Motor neuron (in vitro differentiated cells): ENCODE measurements at regions not wholly inside any gene's neighbourhood (a gene's known extent, or its start where the extent isn't known, plus 50 kb on each side); places are given as distances from the start of the nearest gene placed in this dataset.
A peak's percentile ranks its signal among the peaks of the same experiment; 100 is the strongest.
"Not testable (repeated sequence)": the region's sequence is repeated elsewhere in the genome, so short reads cannot be mapped to it uniquely, and the experiment has no call there.

ENCODE experiments used
- ATAC-seq, 8 experiments: fragments of 200-7000 bp; cut with Tn5 transposase; replicated peaks in 6 of 8; 2 replicates each; pipeline ENCODE4 v1.8.0; 2021; ENCODE audit warnings: mild to moderate bottlenecking in 8 of 8, moderate library complexity in 8 of 8
- H3K27ac ChIP-seq, 2 donors: fragments of 250-450 bp; sonication (Bioruptor Pico); 2 replicates each; pipeline ENCODE4 v1.9.0; 2021; ENCODE audit warnings: antibody characterized with exemption in 2 of 2, mild to moderate bottlenecking in 2 of 2, moderate library complexity in 1 of 2
- H3K4me1 ChIP-seq, 2 donors: fragments of 250-450 bp; sonication (Bioruptor Pico); replicated peaks in 1 of 2; 2 replicates each; pipeline ENCODE4 v1.6.1; 2021; ENCODE audit warnings: antibody characterized with exemption in 2 of 2, mild to moderate bottlenecking in 2 of 2, moderate library complexity in 1 of 2
- H3K4me3 ChIP-seq, 5 donors: fragments of 250-450 bp; sonication (Bioruptor Pico); 2 replicates each; pipeline ENCODE4 v1.9.0; 2021; ENCODE audit warnings: antibody characterized with exemption in 5 of 5, mild to moderate bottlenecking in 5 of 5, moderate library complexity in 4 of 5
- WGBS, 10 experiments: fragments of 450-650 bp; shearing (Covaris generic); methylation state at CpG; one replicate each; pipeline ENCODE4 v1.0.0; 2022; 5-methylcytosine and 5-hydroxymethylcytosine counted together
- in situ Hi-C, 9 experiments: fragments of 400-800 bp; cut with MboI; loops; one replicate each; pipeline ENCODE4 v1.15.0; 2021; ENCODE audit warnings: low sequenced_read_pairs in 9 of 9, low pct_unique_long_range_greater_than_20kb in 2 of 9; ENCODE audit not compliant: unreplicated experiment in 9 of 9

GRCh38 chr18:2147476-2148230 is 423.7 kb downstream of the METTL4 start:
- Histone ChIP-seq H3K4me1 (peaks cover 3% of the 10 kb centered on the region in 2 donors), H3K4me3 (no peak overlapping the region), H3K27ac (no peak overlapping the region)
- WGBS, 10 experiments = 3 to 49% (median 18%) methylated on average over 2 to 8 of the region's 8 CpGs
- ATAC-seq = peak; percentile 42 to 88 (median 84)
- in situ Hi-C loops = no loop called here

- no peak for ATAC-seq
These were observed 422.5 kb downstream of the METTL4 start for GRCh38 chr18:2148823-2149222.

GRCh38 chr18:2150566-2150965 is 420.7 kb downstream of the METTL4 start:
- Histone ChIP-seq H3K27ac (no peak overlapping the region), H3K4me1 (peaks cover 3% of the 10 kb centered on the region in 2 donors), H3K4me3 (no peak overlapping the region)
- WGBS, 10 experiments = 0 to 100% (median 80%) methylated on average over 1 of the region's 1 CpG; no CpG with 5 or more reads in 5 of the 10 experiments
- in situ Hi-C loops = no loop called here
- peak in 4 of 8 experiments; percentile 8 to 24 (median 13) for ATAC-seq

More at GRCh38 chr18:2148823-2149222, 422.5 kb downstream of the METTL4 start:
- 7 to 94% (median 77%) methylated on average over 3 to 4 of the region's 4 CpGs; no CpG with 5 or more reads in 2 of the 10 experiments for WGBS, 10 experiments
- Histone ChIP-seq H3K4me3 (no peak overlapping the region), H3K4me1 (peaks cover 3% of the 10 kb centered on the region in 2 donors), H3K27ac (no peak overlapping the region)
- in situ Hi-C loops = no loop called here

GRCh38 chr18:2154278-2154677 is 417.0 kb downstream of the METTL4 start:
- H3K4me1 ChIP-seq = no peaks in the 10 kb centered on the region
- no peak overlapping the region for H3K4me3 ChIP-seq
- no peak for ATAC-seq
- in situ Hi-C loops = no loop called here
- 0 to 75% (median 17%) methylated on average over 1 of the region's 1 CpG; no CpG with 5 or more reads in 5 of the 10 experiments for WGBS, 10 experiments
- no peak overlapping the region for H3K27ac ChIP-seq

GRCh38 chr18:2164644-2165550 is 406.4 kb downstream of the METTL4 start:
- 17 to 80% (median 67%) methylated on average over 1 to 7 of the region's 7 CpGs for WGBS, 10 experiments

GRCh38 chr18:2166876-2167275 is 404.4 kb downstream of the METTL4 start:
- H3K4me1 ChIP-seq, H3K4me3 ChIP-seq, in situ Hi-C loops, H3K27ac ChIP-seq: not testable (repeated sequence)
- peak in 1 of 8 experiments; percentile 26 for ATAC-seq
- WGBS, 10 experiments = 2 to 83% (median 67%) methylated on average over 1 to 8 of the region's 9 CpGs; no CpG with 5 or more reads in 1 of the 10 experiments

More at GRCh38 chr18:2164644-2165550, 406.4 kb downstream of the METTL4 start:
- ATAC-seq = no peak
- H3K27ac ChIP-seq = no peak overlapping the region
- in situ Hi-C loops = no loop called here
- no peak overlapping the region for H3K4me3 ChIP-seq
- peaks cover 0 to under 1% of the 10 kb centered on the region in 2 donors for H3K4me1 ChIP-seq

GRCh38 chr18:2168022-2168421 is 403.3 kb downstream of the METTL4 start:
- H3K4me1 ChIP-seq = peaks cover 2 to 5% of the 10 kb centered on the region in 2 donors
- H3K4me3 ChIP-seq = no peak overlapping the region
- 24 to 90% (median 62%) methylated on average over 1 to 5 of the region's 5 CpGs; no CpG with 5 or more reads in 1 of the 10 experiments for WGBS, 10 experiments
- H3K27ac ChIP-seq = no peak overlapping the region
- ATAC-seq = no peak
- in situ Hi-C loops = no loop called here

GRCh38 chr18:2169656-2170055 is 401.6 kb downstream of the METTL4 start:
- no peak for ATAC-seq
- Histone ChIP-seq H3K27ac (no peak overlapping the region), H3K4me3 (no peak overlapping the region), H3K4me1 (peaks cover 14 to 17% of the 10 kb centered on the region in 2 donors)
- in situ Hi-C loops = no loop called here

GRCh38 chr18:2171840-2172625 is 399.3 kb downstream of the METTL4 start:
- ATAC-seq = no peak
- peaks cover 14 to 18% of the 10 kb centered on the region in 2 donors for H3K4me1 ChIP-seq
- H3K27ac ChIP-seq = no peak overlapping the region
- in situ Hi-C loops = no loop called here
- WGBS, 10 experiments = 0 to 90% (median 53%) methylated on average over 2 to 5 of the region's 5 CpGs
- no peak overlapping the region for H3K4me3 ChIP-seq

GRCh38 chr18:2172881-2173280 is 398.4 kb downstream of the METTL4 start:
- Histone ChIP-seq H3K4me3 (no peak overlapping the region), H3K27ac (no peak overlapping the region), H3K4me1 (peaks cover 14 to 18% of the 10 kb centered on the region in 2 donors)
- ATAC-seq = peak in 1 of 8 experiments; percentile 8
- in situ Hi-C loops = no loop called here
- 5 to 93% (median 46%) methylated on average over 1 to 2 of the region's 2 CpGs; no CpG with 5 or more reads in 2 of the 10 experiments for WGBS, 10 experiments

- Histone ChIP-seq H3K4me1 (peaks cover 14 to 18% of the 10 kb centered on the region in 2 donors), H3K4me3 (no peak overlapping the region), H3K27ac (no peak overlapping the region)
- WGBS, 10 experiments = 0 to 45% (median 13%) methylated on average over 1 to 4 of the region's 4 CpGs
- peak; percentile 13 to 98 (median 90) for ATAC-seq
- in situ Hi-C loops = no loop called here
These were observed 397.8 kb downstream of the METTL4 start for GRCh38 chr18:2173486-2173885.

GRCh38 chr18:2178036-2178435 is 393.3 kb downstream of the METTL4 start:
- H3K27ac ChIP-seq = no peak overlapping the region
- peaks cover 9 to 16% of the 10 kb centered on the region in 2 donors for H3K4me1 ChIP-seq
- in situ Hi-C loops = loop anchor here in 1 of 9 experiments (25.0 kb wide), 1 partner anchor 91 kb away; no protein-coding TSS in a partner anchor
- 0 to 100% (median 83%) methylated on average over 1 to 5 of the region's 5 CpGs; no CpG with 5 or more reads in 1 of the 10 experiments for WGBS, 10 experiments
- ATAC-seq = no peak
- no peak overlapping the region for H3K4me3 ChIP-seq
